C4-2B (cell line): ENCODE measurements at regions not wholly inside any gene's neighbourhood (a gene's known extent, or its start where the extent isn't known, plus 50 kb on each side); places are given as distances from the start of the nearest gene placed in this dataset.

Experiments
- H3K27ac ChIP-seq: fragments of 450-650 bp; 2 replicates; pipeline ENCODE4 v1.5.1; 2017
- ZFX ChIP-seq: fragments of 450-650 bp; IDR thresholded peaks from 2 replicates; pipeline ENCODE4 v1.6.1; 2017
- TF ChIP-seq, protein P1 (sequence below): fragments of 450-650 bp; conservative IDR thresholded peaks from 2 replicates; pipeline ENCODE4 v1.5.1; 2017; ENCODE audit warnings: mild to moderate bottlenecking

DNA sequence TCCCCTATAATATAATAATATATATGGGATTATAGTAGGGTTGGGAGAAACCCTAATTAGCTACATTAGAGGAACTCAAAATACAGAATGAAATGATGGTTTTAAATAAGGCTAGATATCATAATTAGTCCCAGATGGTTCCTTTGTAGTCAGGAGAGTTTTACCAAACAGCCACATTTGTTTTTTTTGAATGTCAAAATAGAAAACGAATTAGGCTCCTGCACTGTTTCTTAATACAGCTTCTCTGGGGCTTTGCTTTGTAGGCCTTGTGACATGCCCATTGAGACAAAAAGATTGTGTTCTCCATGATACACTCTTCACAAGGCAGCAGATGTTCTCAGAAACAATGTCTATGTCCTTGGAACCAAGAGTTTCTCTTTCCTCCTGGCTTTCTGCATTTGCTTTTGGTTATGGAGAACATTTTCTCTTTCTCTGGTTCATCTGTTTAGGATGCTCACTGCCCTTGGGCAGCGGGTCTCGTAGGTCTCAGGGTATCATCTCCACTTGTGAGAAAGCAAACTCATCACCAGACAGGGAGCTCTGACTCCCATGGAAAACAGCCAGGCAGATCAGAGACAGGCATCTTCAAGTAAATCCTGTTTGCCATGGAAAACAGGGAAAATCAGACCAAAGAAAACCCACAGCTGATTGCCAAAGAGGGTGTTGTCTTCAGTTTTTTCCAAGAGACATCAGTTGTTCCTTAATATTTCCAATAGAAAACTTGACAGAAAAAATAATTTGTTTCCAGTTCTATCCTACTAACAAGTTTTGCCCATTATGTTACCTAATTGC lies 54.1 kb upstream of the RPS23 start:
- TF ChIP-seq, protein P1, sequence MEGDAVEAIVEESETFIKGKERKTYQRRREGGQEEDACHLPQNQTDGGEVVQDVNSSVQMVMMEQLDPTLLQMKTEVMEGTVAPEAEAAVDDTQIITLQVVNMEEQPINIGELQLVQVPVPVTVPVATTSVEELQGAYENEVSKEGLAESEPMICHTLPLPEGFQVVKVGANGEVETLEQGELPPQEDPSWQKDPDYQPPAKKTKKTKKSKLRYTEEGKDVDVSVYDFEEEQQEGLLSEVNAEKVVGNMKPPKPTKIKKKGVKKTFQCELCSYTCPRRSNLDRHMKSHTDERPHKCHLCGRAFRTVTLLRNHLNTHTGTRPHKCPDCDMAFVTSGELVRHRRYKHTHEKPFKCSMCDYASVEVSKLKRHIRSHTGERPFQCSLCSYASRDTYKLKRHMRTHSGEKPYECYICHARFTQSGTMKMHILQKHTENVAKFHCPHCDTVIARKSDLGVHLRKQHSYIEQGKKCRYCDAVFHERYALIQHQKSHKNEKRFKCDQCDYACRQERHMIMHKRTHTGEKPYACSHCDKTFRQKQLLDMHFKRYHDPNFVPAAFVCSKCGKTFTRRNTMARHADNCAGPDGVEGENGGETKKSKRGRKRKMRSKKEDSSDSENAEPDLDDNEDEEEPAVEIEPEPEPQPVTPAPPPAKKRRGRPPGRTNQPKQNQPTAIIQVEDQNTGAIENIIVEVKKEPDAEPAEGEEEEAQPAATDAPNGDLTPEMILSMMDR, result no peak
- TF ChIP-seq ZFX, result no peak
- H3K27ac ChIP-seq, result no peak overlapping the region

DNA sequence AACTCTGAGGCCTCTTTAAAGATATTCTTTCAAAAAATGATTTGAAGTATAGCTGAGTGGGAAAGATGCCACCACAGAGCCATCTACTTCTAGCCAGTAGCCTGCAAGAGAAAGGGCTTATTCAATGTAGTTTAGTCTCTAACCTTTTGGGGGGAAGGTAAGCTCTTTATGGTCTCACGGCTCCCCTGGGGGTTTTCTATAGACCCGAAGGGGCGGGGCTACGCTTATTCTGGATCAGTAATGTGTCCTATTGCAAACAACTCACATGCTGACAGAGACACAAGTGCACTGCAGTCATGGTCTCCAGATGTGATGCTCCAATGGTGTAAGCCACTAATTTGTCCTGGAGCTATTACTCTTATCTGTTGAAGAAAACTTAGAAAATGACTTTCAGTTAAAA lies 53.4 kb upstream of the RPS23 start:
- H3K27ac ChIP-seq, result no peak overlapping the region
- TF ChIP-seq ZFX, result no peak
- TF ChIP-seq, protein P1, result no peak

DNA sequence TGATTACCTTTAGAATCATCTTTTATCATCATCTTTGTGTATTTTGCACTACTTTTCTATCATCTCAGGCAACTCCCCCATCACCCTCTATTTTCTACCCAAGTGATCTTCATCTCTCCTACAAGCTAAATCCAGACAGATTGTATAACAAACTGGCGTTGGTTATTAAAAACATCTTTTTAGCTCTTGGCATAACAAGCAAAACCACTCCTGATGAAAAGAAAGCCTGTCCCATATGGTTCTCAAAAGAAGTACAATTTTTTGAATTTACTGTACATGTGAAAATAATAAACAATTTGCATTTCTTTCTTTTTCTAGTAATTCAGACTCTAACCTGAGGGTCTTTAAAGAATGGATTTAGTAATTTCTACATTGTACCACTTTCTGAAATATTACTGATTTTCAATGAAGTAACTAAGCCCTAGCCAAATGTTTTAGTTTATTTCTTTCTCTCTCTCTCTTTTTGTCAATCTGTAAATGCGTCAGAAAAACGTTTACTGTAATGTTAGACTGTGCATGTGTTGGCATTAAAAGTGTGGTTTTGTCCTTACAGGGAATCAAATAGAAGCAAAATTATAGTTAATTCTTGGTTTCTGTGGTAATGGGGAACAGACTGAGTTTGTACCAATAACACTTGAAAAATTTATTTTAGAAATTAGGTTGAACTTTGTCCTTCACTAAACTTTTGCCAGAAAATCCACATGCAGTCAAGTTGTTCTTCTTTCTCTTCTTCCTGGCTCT lies 52.5 kb upstream of the RPS23 start:
- no peak for TF ChIP-seq ZFX
- TF ChIP-seq, protein P1, result no peak
- no peak overlapping the region for H3K27ac ChIP-seq

DNA sequence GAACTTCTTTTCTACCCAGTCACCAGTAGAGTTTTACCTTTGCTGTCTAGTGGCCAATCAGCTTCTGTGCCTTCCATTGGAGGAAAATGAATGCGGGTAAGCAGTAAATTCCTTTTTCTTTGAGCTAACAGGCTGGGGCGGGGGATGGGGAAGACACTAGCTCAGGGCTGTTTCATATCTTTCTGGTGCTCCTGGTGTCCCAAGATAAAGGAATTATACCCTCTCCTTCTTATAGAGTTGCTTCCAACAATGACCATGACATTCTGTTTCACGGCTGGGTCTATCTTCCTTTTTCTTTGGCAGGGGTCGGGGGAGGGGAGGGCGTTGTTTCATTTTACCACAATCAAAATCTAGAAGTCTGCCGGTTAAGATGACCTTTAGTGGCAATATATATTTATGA lies 51.2 kb upstream of the RPS23 start:
- TF ChIP-seq, protein P1, result no peak
- no peak for TF ChIP-seq ZFX

More for the DNA sequence above, 51.2 kb upstream of the RPS23 start:
- H3K27ac ChIP-seq, result no peak overlapping the region
